Transverse colon (tissue), 4 donors: ENCODE measurements at regions not wholly inside any gene's neighbourhood (a gene's known extent, or its start where the extent isn't known, plus 50 kb on each side); places are given as distances from the start of the nearest gene placed in this dataset.
"Not testable (repeated sequence)": the region's sequence is repeated elsewhere in the genome, so short reads cannot be mapped to it uniquely, and the experiment has no call there.

Source experiments
- DNase-seq: peaks from one replicate; pipeline ENCODE4 v3.0.0-alpha.2; 2019
- H3K27ac ChIP-seq, 4 donors: fragments of 200-600 bp; sonication (generic); 2 replicates each; pipeline ENCODE4 v1.5.1; 2016 to 2018; ENCODE audit warnings: inconsistent platforms in 4 of 4
- H3K27me3 ChIP-seq: fragments of 200-600 bp; sonication (generic); 2 replicates; pipeline ENCODE4 v1.5.1; 2017; ENCODE audit warnings: inconsistent platforms
- H3K36me3 ChIP-seq, 4 donors: fragments of 200-600 bp; sonication (generic); 2 replicates each; pipeline ENCODE4 v1.5.1; 2017 to 2019; ENCODE audit warnings: inconsistent platforms in 4 of 4
- H3K4me1 ChIP-seq, 4 donors: fragments of 200-600 bp; sonication (generic); 2 replicates each; pipeline ENCODE4 v1.5.1; 2017 to 2020; ENCODE audit warnings: inconsistent platforms in 4 of 4
- H3K4me3 ChIP-seq, 4 donors: fragments of 200-600 bp; sonication (generic); 1 replicate in 1 of 4; 2 replicates in 3 of 4; pipeline versions ENCODE4 v1.5.1 to v1.6.1; 2017 to 2019; ENCODE audit warnings: inconsistent platforms in 4 of 4
- H3K9me3 ChIP-seq, 2 donors: fragments of 200-600 bp; sonication (generic); 2 replicates each; pipeline ENCODE4 v1.5.1; 2017 to 2019; ENCODE audit warnings: inconsistent platforms in 2 of 2
- CTCF ChIP-seq, 5 experiments: fragments of 200-600 bp in 3 of 5; fragments of 450-650 bp in 2 of 5; sonication (generic) in 3 of 5; IDR thresholded peaks; 1 replicate in 2 of 5; 2 replicates in 3 of 5; pipeline ENCODE4 v1.5.1; 2016 to 2017; ENCODE audit warnings: antibody characterized with exemption in 5 of 5, inconsistent platforms in 3 of 5, mild to moderate bottlenecking in 2 of 5, moderate library complexity in 1 of 5
- EP300 ChIP-seq: sonication (generic); formaldehyde crosslinking; IDR thresholded peaks from one replicate; pipeline ENCODE4 v1.6.1; 2017; ENCODE audit warnings: antibody characterized with exemption, low read depth
- POLR2A ChIP-seq: fragments of 450-650 bp; IDR thresholded peaks from one replicate; pipeline ENCODE4 v1.6.1; 2016; ENCODE audit warnings: antibody characterized with exemption, mild to moderate bottlenecking, moderate library complexity
- POLR2AphosphoS5 ChIP-seq, 3 donors: sonication (generic); formaldehyde crosslinking; IDR thresholded peaks; one replicate each; pipeline ENCODE4 v1.6.1; 2016; ENCODE audit warnings: antibody characterized with exemption in 3 of 3
- WGBS, 2 donors: methylation state at CpG; one replicate each; pipeline ENCODE4 v1.1.5; 2018; ENCODE audit warnings: low coverage in 1 of 2; 5-methylcytosine and 5-hydroxymethylcytosine counted together
- in situ Hi-C, 4 donors: fragments of 200-750 bp; cut with MboI; loops; one replicate each; pipeline versions ENCODE4 v1.15.0 to v1.15.1; 2017; ENCODE audit warnings: low sequenced_read_pairs in 3 of 4, low pct_ligation_motif_present in 1 of 4, low pct_unique_long_range_greater_than_20kb in 1 of 4
- intact Hi-C: fragments of 100-400 bp; cut with DNase I; formaldehyde crosslinking; loops from one replicate; pipeline ENCODE4 v1.15.1; 2023; ENCODE audit warnings: low total_unique reads

- TF ChIP-seq POLR2A (no peak), POLR2AphosphoS5 (IDR thresholded peaks at IDR 0.05) (no peak), CTCF (IDR thresholded peaks at IDR 0.05) (no peak), EP300 (no peak)
- 86 to 90% methylated on average over 1 of the region's 1 CpG for WGBS, 2 donors
- no peaks in the 10 kb centered on the region for H3K27me3 ChIP-seq
- no peak for DNase-seq
- no peak overlapping the region for H3K4me3 ChIP-seq
- no peak overlapping the region for H3K27ac ChIP-seq
- peaks cover 0 to 4% of the 10 kb centered on the region in 2 donors for H3K9me3 ChIP-seq
- H3K36me3 ChIP-seq, result no peaks in the 10 kb centered on the region
- in situ Hi-C loops, result no loop called here
- intact Hi-C loops, result no loop called here
- H3K4me1 ChIP-seq, result no peaks in the 10 kb centered on the region
These were observed 157.3 kb upstream of the CREB1 start for GRCh38 chr2:207372483-207372882.

GRCh38 chr2:207375207-207375875, 154.4 kb upstream of the CREB1 start:
- no peaks in the 10 kb centered on the region for H3K36me3 ChIP-seq
- TF ChIP-seq POLR2A, result no peak
- TF ChIP-seq POLR2AphosphoS5 (IDR thresholded peaks at IDR 0.05), result no peak
- no peak for TF ChIP-seq EP300
- no peak for TF ChIP-seq CTCF (IDR thresholded peaks at IDR 0.05)
- H3K9me3 ChIP-seq, result peaks cover 0 to 8% of the 10 kb centered on the region in 2 donors
- in situ Hi-C loops, result no loop called here
- DNase-seq, result no peak
- no peak overlapping the region for H3K4me3 ChIP-seq
- intact Hi-C loops, result no loop called here
- WGBS, 2 donors, result 90% methylated on average over 1 of the region's 1 CpG; no CpG with 5 or more reads in 1 of the 2 donors
- no peaks in the 10 kb centered on the region for H3K4me1 ChIP-seq
- H3K27ac ChIP-seq, result no peak overlapping the region
- H3K27me3 ChIP-seq, result no peaks in the 10 kb centered on the region

GRCh38 chr2:207378620-207379019, 151.1 kb upstream of the CREB1 start:
- DNase-seq, in situ Hi-C loops, H3K4me1 ChIP-seq, H3K27me3 ChIP-seq, H3K27ac ChIP-seq, H3K4me3 ChIP-seq, H3K36me3 ChIP-seq, intact Hi-C loops: not testable (repeated sequence)
- 90 to 95% methylated on average over 2 of the region's 2 CpGs for WGBS, 2 donors
- H3K9me3 ChIP-seq, result peaks cover 11 to 13% of the 10 kb centered on the region in 2 donors

- H3K27ac ChIP-seq, result no peak overlapping the region
- in situ Hi-C loops, result no loop called here
- TF ChIP-seq CTCF (IDR thresholded peaks at IDR 0.05) (no peak), POLR2A (no peak), POLR2AphosphoS5 (IDR thresholded peaks at IDR 0.05) (no peak), EP300 (no peak)
- peaks cover 9 to 14% of the 10 kb centered on the region in 2 donors for H3K9me3 ChIP-seq
- intact Hi-C loops, result no loop called here
- WGBS, 2 donors, result 67 to 80% methylated on average over 1 of the region's 1 CpG
- H3K36me3 ChIP-seq, result no peaks in the 10 kb centered on the region
- no peak for DNase-seq
- no peak overlapping the region for H3K4me3 ChIP-seq
- no peaks in the 10 kb centered on the region for H3K4me1 ChIP-seq
- H3K27me3 ChIP-seq, result no peaks in the 10 kb centered on the region
These were observed 144.7 kb upstream of the CREB1 start for GRCh38 chr2:207385076-207385475.

GRCh38 chr2:207385903-207386302, 143.9 kb upstream of the CREB1 start:
- TF ChIP-seq CTCF (IDR thresholded peaks at IDR 0.05) (no peak), POLR2AphosphoS5 (IDR thresholded peaks at IDR 0.05) (no peak), POLR2A (no peak), EP300 (no peak)
- WGBS, 2 donors, result 96% methylated on average over 1 of the region's 1 CpG; no CpG with 5 or more reads in 1 of the 2 donors
- in situ Hi-C loops (no loop called here), intact Hi-C loops (no loop called here)
- Histone ChIP-seq H3K27me3 (no peaks in the 10 kb centered on the region), H3K4me3 (no peak overlapping the region), H3K9me3 (peaks cover 9 to 14% of the 10 kb centered on the region in 2 donors), H3K27ac (no peak overlapping the region), H3K4me1 (no peaks in the 10 kb centered on the region), H3K36me3 (no peaks in the 10 kb centered on the region)
- no peak for DNase-seq
